Left ventricle myocardium inferior (tissue), 1 donor: ENCODE measurements at regions not wholly inside any gene's neighbourhood (a gene's known extent, or its start where the extent isn't known, plus 50 kb on each side); places are given as distances from the start of the nearest gene placed in this dataset.

ENCODE experiments used
- DNase-seq: peaks from one replicate; pipeline ENCODE4 v3.0.0-alpha.2; 2020
- H3K27ac ChIP-seq: fragments of 200-600 bp; replicated peaks from 2 replicates; pipeline ENCODE4 v1.8.0; 2021
- H3K27me3 ChIP-seq: fragments of 200-600 bp; 2 replicates; pipeline ENCODE4 v1.8.0; 2021; ENCODE audit warnings: low read depth
- H3K36me3 ChIP-seq: fragments of 200-600 bp; 2 replicates; pipeline ENCODE4 v1.8.0; 2021
- H3K4me1 ChIP-seq: fragments of 200-600 bp; 2 replicates; pipeline ENCODE4 v1.8.0; 2021
- H3K4me3 ChIP-seq: fragments of 200-600 bp; 2 replicates; pipeline ENCODE4 v1.8.0; 2021; ENCODE audit warnings: mild to moderate bottlenecking, moderate library complexity
- H3K9me3 ChIP-seq: fragments of 200-600 bp; replicated peaks from 2 replicates; pipeline ENCODE4 v1.8.0; 2021
- intact Hi-C: fragments of 100-400 bp; cut with micrococcal nuclease; formaldehyde crosslinking; loops from one replicate; pipeline ENCODE4 v1.11.0; 2022
- TF ChIP-seq, protein P1 (sequence below): fragments of 200-600 bp; IDR thresholded peaks from 2 replicates; pipeline ENCODE4 v1.8.0; 2021; ENCODE audit warnings: antibody characterized with exemption, mild to moderate bottlenecking, borderline replicate concordance
- donor health status: DM: no; HTN: yes; CAD: no; lungs with severe emphysema.

DNA sequence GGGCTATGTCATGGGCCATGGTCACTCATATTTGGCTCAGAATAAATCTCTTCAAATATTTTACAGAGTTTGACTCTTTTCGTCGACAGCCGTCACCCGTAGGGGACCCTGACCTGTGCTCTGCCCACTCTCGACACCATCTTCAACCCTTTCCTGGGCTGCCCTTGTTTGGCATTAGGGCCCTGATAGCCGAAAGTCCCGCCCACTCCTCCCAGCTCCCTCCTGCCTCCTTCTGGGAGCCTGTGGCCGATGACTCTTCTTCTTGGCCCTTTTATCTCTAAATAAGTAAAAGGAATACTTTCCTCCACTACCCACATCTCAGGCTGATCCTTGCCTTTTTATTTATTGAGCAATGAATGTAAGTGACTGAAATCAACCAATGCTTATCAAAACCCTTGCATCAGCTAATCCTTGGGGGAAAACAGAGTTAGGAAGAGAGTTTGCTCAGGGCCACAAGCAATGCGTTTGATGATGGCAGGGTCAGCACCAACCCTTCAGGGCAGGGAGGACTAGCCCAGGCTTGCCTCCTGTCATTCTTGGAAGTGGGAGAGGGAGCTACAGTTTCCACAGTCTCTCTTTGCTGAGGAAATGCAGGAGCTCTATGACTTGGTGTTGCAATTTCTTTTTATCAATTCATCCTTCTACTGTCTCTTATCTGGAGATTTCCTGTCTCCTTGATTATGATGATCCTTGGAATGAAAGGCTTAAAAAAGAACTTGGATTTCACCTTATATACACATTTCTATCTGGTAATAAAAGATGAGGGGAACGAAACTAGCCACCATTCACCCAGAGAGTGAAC is 218.2 kb upstream of the PODXL start:
- TF ChIP-seq, protein P1, sequence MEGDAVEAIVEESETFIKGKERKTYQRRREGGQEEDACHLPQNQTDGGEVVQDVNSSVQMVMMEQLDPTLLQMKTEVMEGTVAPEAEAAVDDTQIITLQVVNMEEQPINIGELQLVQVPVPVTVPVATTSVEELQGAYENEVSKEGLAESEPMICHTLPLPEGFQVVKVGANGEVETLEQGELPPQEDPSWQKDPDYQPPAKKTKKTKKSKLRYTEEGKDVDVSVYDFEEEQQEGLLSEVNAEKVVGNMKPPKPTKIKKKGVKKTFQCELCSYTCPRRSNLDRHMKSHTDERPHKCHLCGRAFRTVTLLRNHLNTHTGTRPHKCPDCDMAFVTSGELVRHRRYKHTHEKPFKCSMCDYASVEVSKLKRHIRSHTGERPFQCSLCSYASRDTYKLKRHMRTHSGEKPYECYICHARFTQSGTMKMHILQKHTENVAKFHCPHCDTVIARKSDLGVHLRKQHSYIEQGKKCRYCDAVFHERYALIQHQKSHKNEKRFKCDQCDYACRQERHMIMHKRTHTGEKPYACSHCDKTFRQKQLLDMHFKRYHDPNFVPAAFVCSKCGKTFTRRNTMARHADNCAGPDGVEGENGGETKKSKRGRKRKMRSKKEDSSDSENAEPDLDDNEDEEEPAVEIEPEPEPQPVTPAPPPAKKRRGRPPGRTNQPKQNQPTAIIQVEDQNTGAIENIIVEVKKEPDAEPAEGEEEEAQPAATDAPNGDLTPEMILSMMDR: no peak
- Histone ChIP-seq H3K4me1 (no peaks in the 10 kb centered on the region), H3K4me3 (no peak overlapping the region), H3K27me3 (peaks cover 40% of the 10 kb centered on the region), H3K36me3 (no peaks in the 10 kb centered on the region), H3K27ac (no peak overlapping the region), H3K9me3 (no peaks in the 10 kb centered on the region)
- intact Hi-C loops: no loop called here
- no peak for DNase-seq

DNA sequence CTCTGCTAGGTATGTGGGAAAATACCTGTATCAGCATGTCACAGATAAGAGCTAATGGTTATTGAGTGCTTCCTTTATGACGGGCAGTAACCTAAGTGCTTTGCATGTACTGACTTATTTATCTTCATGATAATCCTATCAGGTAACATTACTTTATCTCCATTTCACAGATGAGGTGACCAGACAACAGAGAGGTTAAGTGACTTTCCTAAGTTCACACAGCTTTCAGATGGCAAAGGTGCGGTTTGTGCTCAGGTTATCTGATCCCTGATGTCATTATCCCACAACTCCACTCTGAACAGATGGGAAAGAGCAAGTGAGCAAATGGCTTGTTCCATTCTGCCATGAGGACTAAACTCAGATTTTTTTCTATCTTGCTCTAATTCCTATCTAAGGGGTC is 217.0 kb upstream of the PODXL start:
- H3K36me3 ChIP-seq: no peaks in the 10 kb centered on the region
- no peaks in the 10 kb centered on the region for H3K9me3 ChIP-seq
- intact Hi-C loops: no loop called here
- H3K4me3 ChIP-seq: no peak overlapping the region
- no peaks in the 10 kb centered on the region for H3K4me1 ChIP-seq
- H3K27me3 ChIP-seq: peaks cover 52% of the 10 kb centered on the region
- TF ChIP-seq, protein P1: no peak
- H3K27ac ChIP-seq: no peak overlapping the region
- DNase-seq: no peak

DNA sequence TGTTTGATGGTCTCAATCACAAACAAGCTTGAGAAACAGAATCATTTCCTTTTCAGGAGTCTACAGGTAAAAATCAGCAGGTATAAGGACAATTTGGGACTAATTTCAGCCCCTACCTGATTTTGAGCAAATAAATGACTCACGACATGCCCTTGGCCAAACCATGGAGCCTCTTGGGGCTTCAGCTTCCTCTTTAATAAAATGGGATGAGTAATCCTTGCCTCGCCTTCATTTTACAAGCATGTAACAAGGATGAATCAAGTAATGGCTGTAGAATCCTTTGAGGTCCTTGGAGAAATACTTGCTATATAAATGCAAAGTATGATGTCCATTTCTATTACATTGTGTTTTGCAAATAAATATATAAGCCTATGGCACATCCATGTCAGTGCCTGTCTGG is 212.8 kb upstream of the PODXL start:
- no peak overlapping the region for H3K27ac ChIP-seq
- H3K27me3 ChIP-seq: peaks cover 64% of the 10 kb centered on the region
- intact Hi-C loops: no loop called here
- DNase-seq: no peak
- H3K9me3 ChIP-seq: no peaks in the 10 kb centered on the region
- H3K4me3 ChIP-seq: no peak overlapping the region
- no peaks in the 10 kb centered on the region for H3K36me3 ChIP-seq
- TF ChIP-seq, protein P1: no peak
- no peaks in the 10 kb centered on the region for H3K4me1 ChIP-seq

- Histone ChIP-seq H3K9me3 (no peaks in the 10 kb centered on the region), H3K27me3 (peaks cover 66% of the 10 kb centered on the region), H3K4me1 (no peaks in the 10 kb centered on the region), H3K36me3 (no peaks in the 10 kb centered on the region), H3K27ac (no peak overlapping the region), H3K4me3 (no peak overlapping the region)
- no peak for DNase-seq
- intact Hi-C loops: no loop called here
- TF ChIP-seq, protein P1: no peak
Measured at GRCh38 chr7:131767591-131767990, 211.2 kb upstream of the PODXL start.

DNA sequence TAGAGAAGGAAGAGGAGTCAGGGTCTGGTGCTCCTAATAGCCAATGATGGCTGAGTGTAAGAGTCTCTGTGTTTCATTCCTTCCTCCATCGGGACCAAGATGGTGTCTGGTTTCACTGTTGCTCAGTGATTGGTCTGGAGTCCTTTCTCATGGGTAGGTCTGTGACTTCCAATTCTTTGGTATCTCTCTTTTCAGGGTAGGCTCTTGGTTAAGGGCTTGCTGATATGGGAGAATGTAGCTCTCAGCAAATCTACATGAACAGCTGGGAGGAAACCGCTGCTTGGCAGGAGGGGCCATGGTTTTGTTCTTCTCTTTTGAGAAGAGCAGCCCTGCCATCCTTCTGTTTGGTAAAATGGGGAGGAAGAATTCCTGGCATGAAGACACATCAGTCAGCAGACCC is 209.1 kb upstream of the PODXL start:
- H3K27ac ChIP-seq: no peak overlapping the region
- H3K4me3 ChIP-seq: no peak overlapping the region
- no peaks in the 10 kb centered on the region for H3K36me3 ChIP-seq
- H3K4me1 ChIP-seq: no peaks in the 10 kb centered on the region
- H3K27me3 ChIP-seq: peaks cover 83% of the 10 kb centered on the region
- no peaks in the 10 kb centered on the region for H3K9me3 ChIP-seq
- intact Hi-C loops: no loop called here
- DNase-seq: no peak
- TF ChIP-seq, protein P1: no peak
